HepG2 (cell line): ENCODE measurements at regions not wholly inside any gene's neighbourhood (a gene's known extent, or its start where the extent isn't known, plus 50 kb on each side); places are given as distances from the start of the nearest gene placed in this dataset.

Experiments
- ATAC-seq: fragments of 200-7000 bp; cut with Tn5 transposase; 3 replicates; pipeline ENCODE4 v1.9.1; 2020; ENCODE audit warnings: mild to moderate bottlenecking, moderate library complexity
- BruUV-seq: library from RNA; stranded (reverse); fragments of 400-500 nt; replicated peaks from 2 replicates; lab custom pipeline; 2021; lab: Mats Ljungman, UMichigan
- CTCF ChIA-PET: fragments of 300-600 bp; formaldehyde crosslinking; extraction: SDS; loops from one replicate; lab custom pipeline; 2021; ENCODE audit warnings: low total read pairs, inconsistent platforms, low intra/inter-chr PET ratio; lab: Yijun Ruan, JAX
- POLR2A ChIA-PET: fragments of 350-600 bp; sonication (Branson Sonifier 250); formaldehyde crosslinking; loops from one replicate; lab custom pipeline; 2020; ENCODE audit warnings: antibody characterized with exemption, inconsistent platforms; lab: Yijun Ruan, JAX
- DNase-seq: peaks from one replicate; pipeline ENCODE4 v3.0.0-alpha.2; 2015; ENCODE audit warnings: low spot score
- FAIRE-seq: peaks from 3 replicates; lab custom pipeline; 2011; peaks lifted over from hg19 to GRCh38; lab: Jason Lieb, UNC
- H2AFZ ChIP-seq: one replicate; pipeline ENCODE4 v1.6.1; 2011; ENCODE audit warnings: low read length, inconsistent platforms
- H3K27ac ChIP-seq: fragments of 300-600 bp; 3 replicates; pipeline ENCODE4 v1.8.0; 2011; ENCODE audit warnings: mixed run types, mild to moderate bottlenecking, mixed read lengths, low read length, inconsistent platforms; ENCODE audit not compliant: insufficient read depth; ENCODE audit errors: extremely low read length
- H3K27me3 ChIP-seq, 2 experiments: fragments of 200-600 bp in 1 of 2; 2 replicates in 1 of 2; 3 replicates in 1 of 2; pipeline versions ENCODE4 v1.6.0 to v1.8.0; 2011; ENCODE audit warnings: low read length in 2 of 2, mild to moderate bottlenecking in 2 of 2, moderate library complexity in 2 of 2, inconsistent platforms in 1 of 2; ENCODE audit not compliant: insufficient read depth in 2 of 2, control insufficient read depth in 1 of 2
- H3K36me3 ChIP-seq, 2 experiments: fragments of 200-600 bp in 1 of 2; replicated peaks in 1 of 2; 2 replicates in 1 of 2; 3 replicates in 1 of 2; pipeline versions ENCODE4 v1.5.1 to v1.8.0; 2011; ENCODE audit warnings: low read length in 2 of 2, inconsistent platforms in 1 of 2; ENCODE audit not compliant: insufficient read depth in 2 of 2, control insufficient read depth in 1 of 2
- H3K4me1 ChIP-seq: 2 replicates; pipeline ENCODE4 v1.5.1; 2012; ENCODE audit warnings: low read length, inconsistent platforms; ENCODE audit not compliant: insufficient read depth
- H3K4me2 ChIP-seq: 2 replicates; pipeline ENCODE4 v1.6.0; 2011; ENCODE audit warnings: low read depth, low read length, inconsistent platforms
- H3K4me3 ChIP-seq, 3 experiments: fragments of 200-600 bp in 1 of 3; sonication (generic), shearing (Covaris generic) in 1 of 3; replicated peaks in 1 of 3; 2 replicates each; pipeline ENCODE4 v1.5.1; 2011 to 2016; ENCODE audit warnings: low read length in 3 of 3, inconsistent platforms in 2 of 3, low read depth in 2 of 3, mild to moderate bottlenecking in 2 of 3, control low read depth in 1 of 3, mixed read lengths in 1 of 3; ENCODE audit not compliant: insufficient read depth in 1 of 3
- H3K79me2 ChIP-seq: one replicate; pipeline ENCODE4 v1.6.1; 2011; ENCODE audit warnings: low read length, inconsistent platforms; ENCODE audit not compliant: insufficient read depth
- H3K9ac ChIP-seq: 2 replicates; pipeline ENCODE4 v1.6.0; 2011; ENCODE audit warnings: mild to moderate bottlenecking, low read depth, low read length, inconsistent platforms; ENCODE audit not compliant: insufficient read depth
- H3K9me3 ChIP-seq: 2 replicates; pipeline ENCODE4 v1.5.1; 2012; ENCODE audit warnings: mild to moderate bottlenecking, low read length
- H4K20me1 ChIP-seq: 2 replicates; pipeline ENCODE4 v1.6.0; 2011; ENCODE audit warnings: inconsistent platforms, mild to moderate bottlenecking, low read length, moderate library complexity; ENCODE audit not compliant: insufficient read depth
- HMGXB3 ChIP-seq: sonication (generic); formaldehyde crosslinking; IDR thresholded peaks from 2 replicates; pipeline ENCODE4 v1.4.0; 2020; ENCODE audit warnings: missing genetic modification reagents, borderline replicate concordance
- HNF4G ChIP-seq, 2 experiments: sonication (generic) in 1 of 2; formaldehyde crosslinking in 1 of 2; IDR thresholded peaks; 2 replicates each; pipeline versions ENCODE4 v1.4.0 to v1.6.1; 2011 to 2020; ENCODE audit warnings: borderline replicate concordance in 2 of 2, low read depth in 2 of 2, mild to moderate bottlenecking in 2 of 2, low read length in 1 of 2, missing genetic modification reagents in 1 of 2, moderate library complexity in 1 of 2
- JUNB ChIP-seq: sonication (generic); formaldehyde crosslinking; IDR thresholded peaks from 2 replicates; pipeline ENCODE4 v1.8.0; 2022; ENCODE audit warnings: missing genetic modification reagents, mild to moderate bottlenecking, borderline replicate concordance
- KDM5B ChIP-seq: sonication (generic); formaldehyde crosslinking; IDR thresholded peaks from 2 replicates; pipeline ENCODE4 v1.4.0; 2020; ENCODE audit warnings: missing genetic modification reagents, mild to moderate bottlenecking, borderline replicate concordance
- WGBS: methylation state at CpG from one replicate; pipeline ENCODE4 v1.1.6; 2017; ENCODE audit warnings: low lambda C conversion rate; 5-methylcytosine and 5-hydroxymethylcytosine counted together
- in situ Hi-C: cut with HindIII; loops from 2 replicates; pipeline ENCODE4 v1.10.0; 2017; ENCODE audit warnings: low pct_unique_long_range_greater_than_20kb; ENCODE audit not compliant: extremely low pct_ligation_motif_present
- intact Hi-C: fragments of 100-400 bp; cut with micrococcal nuclease; formaldehyde crosslinking; loops from one replicate; pipeline ENCODE4 v1.10.0; 2022; ENCODE audit not compliant: unreplicated experiment

GRCh38 chr3:110199588-110199943 lies 862.2 kb upstream of the DPPA4 start:
- FAIRE-seq (no peak), DNase-seq (no peak)
- no peak overlapping the region for H3K4me3 ChIP-seq
- no peaks in the 10 kb centered on the region for H4K20me1 ChIP-seq
- no peaks in the 10 kb centered on the region for H3K27me3 ChIP-seq
- POLR2A ChIA-PET, result no interaction called here
- TF ChIP-seq JUNB (no peak), HMGXB3 (CRISPR knock-in tag) (no peak), HNF4G (IDR thresholded peaks at IDR 0.05; ENCODE audit: borderline replicate concordance, low read depth, low read length) (no peak), HNF4G (CRISPR knock-in tag; IDR thresholded peaks at IDR 0.05; ENCODE audit: borderline replicate concordance, low read depth) (no peak), KDM5B (no peak)
- TF ChIP-seq, all 625 proteins: peak for 0
- WGBS, result no CpG with 5 or more reads among the region's 2 CpGs
- H3K9me3 ChIP-seq, result peaks cover 21% of the 10 kb centered on the region
- intact Hi-C loops, result no loop called here
- no peaks in the 10 kb centered on the region for H3K36me3 ChIP-seq
- H3K79me2 ChIP-seq, result no peaks in the 10 kb centered on the region
- no peak overlapping the region for H3K4me2 ChIP-seq
- H3K27ac ChIP-seq, result no peak overlapping the region
- no peak overlapping the region for H2AFZ ChIP-seq
- BruUV-seq, result no TSS peak
- ATAC-seq, result no peak
- H3K4me1 ChIP-seq, result no peaks in the 10 kb centered on the region
- H3K9ac ChIP-seq, result no peak overlapping the region
- CTCF ChIA-PET, result no interaction called here
- in situ Hi-C loops, result no loop called here
